Neural crest cell (in vitro differentiated cells): ENCODE measurements at regions not wholly inside any gene's neighbourhood (a gene's known extent, or its start where the extent isn't known, plus 50 kb on each side); places are given as distances from the start of the nearest gene placed in this dataset.
"Not testable (repeated sequence)": the region's sequence is repeated elsewhere in the genome, so short reads cannot be mapped to it uniquely, and the experiment has no call there.

Experiments
- DNase-seq: peaks from one replicate; pipeline ENCODE4 v3.0.0; 2021; ENCODE audit warnings: low read depth, mixed read lengths, low spot score
- H3K27ac Mint-ChIP-seq: one replicate; pipeline ENCODE4 v1.8.0; 2021; ENCODE audit warnings: mild to moderate bottlenecking, mixed read lengths; ENCODE audit not compliant: unreplicated experiment
- H3K27me3 Mint-ChIP-seq: 2 replicates; pipeline ENCODE4 v1.8.0; 2021; ENCODE audit warnings: low read depth, mild to moderate bottlenecking, mixed read lengths
- H3K36me3 Mint-ChIP-seq: 2 replicates; pipeline ENCODE4 v1.8.0; 2021; ENCODE audit warnings: low read depth, mild to moderate bottlenecking, mixed read lengths
- H3K4me1 Mint-ChIP-seq: 2 replicates; pipeline ENCODE4 v1.8.0; 2021; ENCODE audit warnings: mixed read lengths
- H3K4me3 Mint-ChIP-seq: one replicate; pipeline ENCODE4 v1.8.0; 2021; ENCODE audit warnings: mild to moderate bottlenecking, mixed read lengths
- H3K9me3 Mint-ChIP-seq: 2 replicates; pipeline ENCODE4 v1.8.0; 2021; ENCODE audit warnings: mixed read lengths
- CTCF ChIP-seq: fragments of 200-600 bp; sonication (generic); conservative IDR thresholded peaks from 2 replicates; pipeline ENCODE4 v1.5.0; 2021; ENCODE audit warnings: antibody characterized with exemption, mild to moderate bottlenecking

DNA sequence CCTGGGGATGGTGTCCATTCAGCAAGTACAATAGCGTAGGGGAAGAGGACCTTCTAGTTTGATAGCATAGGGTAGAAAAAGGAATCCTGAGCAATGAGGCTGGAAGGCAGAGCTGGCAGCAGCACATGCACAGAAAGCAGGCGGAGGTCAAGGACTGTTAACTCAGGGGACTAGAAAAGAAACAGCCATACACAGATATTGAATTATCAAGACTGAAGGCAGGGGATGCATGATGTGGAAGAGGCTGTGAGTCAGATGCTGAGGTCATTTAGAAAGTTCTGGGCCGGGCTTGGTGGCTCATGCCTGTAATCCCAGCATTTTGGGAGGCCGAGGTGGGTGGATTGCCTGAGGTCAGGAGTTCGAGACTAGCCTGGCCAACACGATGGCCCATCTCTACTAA is 65.6 kb downstream of the OPTC start:
- no peak for DNase-seq
- H3K9me3 Mint-ChIP-seq: no peaks in the 10 kb centered on the region
- H3K4me3 Mint-ChIP-seq: no peak overlapping the region
- peaks cover 45% of the 10 kb centered on the region for H3K4me1 Mint-ChIP-seq
- H3K27me3 Mint-ChIP-seq: no peaks in the 10 kb centered on the region
- TF ChIP-seq CTCF: no peak
- H3K27ac Mint-ChIP-seq: no peak overlapping the region
- H3K36me3 Mint-ChIP-seq: no peaks in the 10 kb centered on the region

DNA sequence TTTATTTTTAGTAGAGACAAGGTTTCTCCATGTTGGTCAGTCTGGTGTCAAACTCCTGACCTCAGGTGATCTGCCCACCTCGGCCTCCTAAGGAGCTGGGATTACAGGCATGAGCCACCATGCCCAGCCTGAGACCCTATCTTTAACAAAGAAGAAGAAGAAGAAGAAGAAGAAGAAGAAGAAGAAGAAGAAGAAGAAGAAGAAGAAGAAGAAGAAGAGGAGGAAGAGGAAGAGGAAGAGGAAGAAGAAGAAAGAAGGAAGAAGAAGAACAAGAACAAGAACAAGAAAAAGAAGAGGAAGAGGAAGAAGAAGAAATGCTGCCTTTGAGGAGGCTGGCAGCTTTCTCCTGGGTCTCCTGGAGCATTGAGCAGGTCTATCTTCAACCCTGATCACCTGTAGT is 64.9 kb upstream of the ATP2B4 start:
- not testable (repeated sequence) for DNase-seq, H3K36me3 Mint-ChIP-seq, H3K27me3 Mint-ChIP-seq, H3K9me3 Mint-ChIP-seq, H3K4me3 Mint-ChIP-seq, H3K27ac Mint-ChIP-seq
- H3K4me1 Mint-ChIP-seq: peaks cover 25% of the 10 kb centered on the region

DNA sequence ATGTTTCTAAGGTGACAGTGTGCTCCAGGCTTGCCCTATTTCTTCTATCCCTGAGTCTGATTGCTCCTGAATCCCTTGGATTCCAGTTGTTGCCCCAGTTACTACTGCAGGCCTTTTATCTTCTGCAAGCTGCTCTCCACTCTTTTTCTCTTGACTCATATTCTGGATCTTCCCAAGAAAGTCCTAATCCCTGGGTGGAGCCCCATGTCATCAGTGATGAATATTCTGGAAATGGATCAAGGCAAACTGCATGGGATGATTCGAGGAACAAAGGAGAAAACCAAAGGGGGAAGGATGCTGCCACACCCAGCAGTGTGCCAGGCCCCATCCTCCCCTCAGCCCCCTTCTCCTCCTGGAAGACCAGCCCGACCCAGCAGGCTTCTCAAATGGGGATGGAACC is 63.3 kb upstream of the ATP2B4 start:
- Mint-ChIP-seq H3K27ac (no peak overlapping the region), H3K4me3 (no peak overlapping the region), H3K36me3 (no peaks in the 10 kb centered on the region), H3K4me1 (peaks cover 10% of the 10 kb centered on the region), H3K27me3 (no peaks in the 10 kb centered on the region), H3K9me3 (no peaks in the 10 kb centered on the region)
- DNase-seq: no peak
- TF ChIP-seq CTCF: no peak

- no peak for TF ChIP-seq CTCF
- H3K4me1 Mint-ChIP-seq: peaks cover 6% of the 10 kb centered on the region
- no peak for DNase-seq
- no peak overlapping the region for H3K4me3 Mint-ChIP-seq
- H3K27ac Mint-ChIP-seq: no peak overlapping the region
- no peaks in the 10 kb centered on the region for H3K36me3 Mint-ChIP-seq
- no peaks in the 10 kb centered on the region for H3K27me3 Mint-ChIP-seq
- H3K9me3 Mint-ChIP-seq: no peaks in the 10 kb centered on the region
Observed at GRCh38 chr1:203564024-203564423, 62.6 kb upstream of the ATP2B4 start.

DNA sequence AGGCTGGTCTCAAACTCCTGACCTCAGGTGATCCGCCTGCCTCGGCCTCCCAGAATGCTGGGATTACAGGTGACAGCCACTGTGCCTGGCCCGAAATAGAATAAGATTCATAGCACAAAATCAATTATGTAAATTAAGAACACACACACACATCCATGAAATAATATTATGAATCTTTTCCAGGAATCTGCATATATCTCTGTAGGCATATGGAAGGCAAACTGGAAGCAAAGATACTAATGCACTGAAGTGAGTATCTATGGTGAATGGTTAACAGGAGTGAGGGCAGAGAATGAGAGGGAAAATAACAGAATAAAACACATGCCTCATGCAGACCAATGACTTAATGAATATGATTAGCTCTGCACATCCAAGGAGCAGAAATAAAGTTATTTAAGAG is 61.6 kb upstream of the ATP2B4 start:
- DNase-seq: no peak
- Mint-ChIP-seq H3K27me3 (no peaks in the 10 kb centered on the region), H3K27ac (no peak overlapping the region), H3K36me3 (no peaks in the 10 kb centered on the region), H3K9me3 (no peaks in the 10 kb centered on the region), H3K4me1 (no peaks in the 10 kb centered on the region), H3K4me3 (no peak overlapping the region)
- TF ChIP-seq CTCF: no peak

DNA sequence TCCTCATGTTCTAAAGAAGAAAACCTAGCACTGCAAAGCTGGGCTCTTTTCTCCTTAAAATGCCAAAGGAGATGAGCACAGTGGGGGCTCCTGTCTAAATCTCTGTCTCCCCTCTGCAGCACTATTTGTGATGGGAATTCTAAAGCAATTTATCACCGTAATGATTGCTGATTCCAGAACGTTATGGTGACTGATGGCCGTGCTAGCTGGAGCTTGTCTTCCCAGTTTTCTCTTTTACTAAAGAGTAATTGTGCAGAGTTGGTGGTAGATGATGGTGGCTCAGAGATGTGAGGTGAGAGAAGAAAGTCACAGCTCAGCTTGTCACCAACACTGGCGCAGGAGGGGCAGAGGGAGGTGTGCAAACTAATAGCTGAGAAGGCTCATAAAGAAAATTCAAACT is 60.7 kb upstream of the ATP2B4 start:
- no peaks in the 10 kb centered on the region for H3K27me3 Mint-ChIP-seq
- TF ChIP-seq CTCF: no peak
- H3K4me3 Mint-ChIP-seq: no peak overlapping the region
- no peaks in the 10 kb centered on the region for H3K36me3 Mint-ChIP-seq
- no peak for DNase-seq
- no peak overlapping the region for H3K27ac Mint-ChIP-seq
- H3K9me3 Mint-ChIP-seq: no peaks in the 10 kb centered on the region
- H3K4me1 Mint-ChIP-seq: peaks cover 5% of the 10 kb centered on the region

GRCh38 chr1:203566966-203567365 is 59.7 kb upstream of the ATP2B4 start:
- H3K27me3 Mint-ChIP-seq, H3K4me3 Mint-ChIP-seq, DNase-seq, H3K27ac Mint-ChIP-seq, H3K9me3 Mint-ChIP-seq, H3K36me3 Mint-ChIP-seq: not testable (repeated sequence)
- H3K4me1 Mint-ChIP-seq: peaks cover 11% of the 10 kb centered on the region
